ENCODE measurements at regions not wholly inside any gene's neighbourhood (a gene's known extent, or its start where the extent isn't known, plus 50 kb on each side); places are given as distances from the start of the nearest gene placed in this dataset.

GRCh38 chr4:171582961-171583581 is 230.1 kb upstream of the GALNTL6 start:
- intact Hi-C loops (cut with DNase I), result no loop called here
- H3K36me3 ChIP-seq, result no peaks in the 10 kb centered on the region
- ATAC-seq, result no peak
- no peak for DNase-seq
- no peaks in the 10 kb centered on the region for H3K9me3 ChIP-seq
- no peaks in the 10 kb centered on the region for H3K4me1 ChIP-seq
- no peaks in the 10 kb centered on the region for H3K27me3 ChIP-seq
- no peak overlapping the region for H3K27ac ChIP-seq
- WGBS (ENCODE audit: insufficient coverage, low coverage, low lambda C conversion rate, missing lambda C conversion rate), result 33% methylated on average over 4 of the region's 4 CpGs
- H3K4me3 ChIP-seq, result no peak overlapping the region
- TF ChIP-seq POLR2A (IDR thresholded peaks at IDR 0.05) (no peak), CTCF (IDR thresholded peaks at IDR 0.05) (no peak)

GRCh38 chr4:171573181-171573580 is 240.0 kb upstream of the GALNTL6 start:
- H3K27me3 ChIP-seq, result no peaks in the 10 kb centered on the region
- no peaks in the 10 kb centered on the region for H3K9me3 ChIP-seq
- no peaks in the 10 kb centered on the region for H3K4me1 ChIP-seq
- DNase-seq, result no peak
- WGBS (ENCODE audit: insufficient coverage, low coverage, low lambda C conversion rate, missing lambda C conversion rate), result 50% methylated on average over 1 of the region's 2 CpGs
- ATAC-seq, result no peak
- H3K4me3 ChIP-seq, result no peak overlapping the region
- H3K36me3 ChIP-seq, result no peaks in the 10 kb centered on the region
- intact Hi-C loops (cut with DNase I), result no loop called here
- no peak for TF ChIP-seq CTCF (IDR thresholded peaks at IDR 0.05)
- no peak for TF ChIP-seq POLR2A (IDR thresholded peaks at IDR 0.05)
- no peak overlapping the region for H3K27ac ChIP-seq

GRCh38 chr4:171565130-171565788 is 247.9 kb upstream of the GALNTL6 start:
- H3K9me3 ChIP-seq, result no peaks in the 10 kb centered on the region
- no peaks in the 10 kb centered on the region for H3K36me3 ChIP-seq
- intact Hi-C loops (cut with DNase I), result no loop called here
- no peaks in the 10 kb centered on the region for H3K27me3 ChIP-seq
- H3K4me1 ChIP-seq, result no peaks in the 10 kb centered on the region
- H3K4me3 ChIP-seq, result no peak overlapping the region
- WGBS (ENCODE audit: insufficient coverage, low coverage, low lambda C conversion rate, missing lambda C conversion rate), result 38% methylated on average over 5 of the region's 5 CpGs
- DNase-seq (no peak), ATAC-seq (no peak)
- TF ChIP-seq CTCF (IDR thresholded peaks at IDR 0.05) (no peak), POLR2A (IDR thresholded peaks at IDR 0.05) (no peak)
- no peak overlapping the region for H3K27ac ChIP-seq

GRCh38 chr4:171561419-171561818 is 251.8 kb upstream of the GALNTL6 start:
- ATAC-seq (no peak), DNase-seq (no peak)
- intact Hi-C loops (cut with DNase I), result no loop called here
- no peaks in the 10 kb centered on the region for H3K36me3 ChIP-seq
- TF ChIP-seq CTCF (IDR thresholded peaks at IDR 0.05) (no peak), POLR2A (IDR thresholded peaks at IDR 0.05) (no peak)
- H3K4me3 ChIP-seq, result no peak overlapping the region
- 50% methylated on average over 1 of the region's 1 CpG for WGBS (ENCODE audit: insufficient coverage, low coverage, low lambda C conversion rate, missing lambda C conversion rate)
- H3K27me3 ChIP-seq, result no peaks in the 10 kb centered on the region
- H3K9me3 ChIP-seq, result no peaks in the 10 kb centered on the region
- H3K27ac ChIP-seq, result no peak overlapping the region
- no peaks in the 10 kb centered on the region for H3K4me1 ChIP-seq

Data from right lobe of liver (tissue), 6 donors.